ENCODE measurements at regions not wholly inside any gene's neighbourhood (a gene's known extent, or its start where the extent isn't known, plus 50 kb on each side); places are given as distances from the start of the nearest gene placed in this dataset.

DNA sequence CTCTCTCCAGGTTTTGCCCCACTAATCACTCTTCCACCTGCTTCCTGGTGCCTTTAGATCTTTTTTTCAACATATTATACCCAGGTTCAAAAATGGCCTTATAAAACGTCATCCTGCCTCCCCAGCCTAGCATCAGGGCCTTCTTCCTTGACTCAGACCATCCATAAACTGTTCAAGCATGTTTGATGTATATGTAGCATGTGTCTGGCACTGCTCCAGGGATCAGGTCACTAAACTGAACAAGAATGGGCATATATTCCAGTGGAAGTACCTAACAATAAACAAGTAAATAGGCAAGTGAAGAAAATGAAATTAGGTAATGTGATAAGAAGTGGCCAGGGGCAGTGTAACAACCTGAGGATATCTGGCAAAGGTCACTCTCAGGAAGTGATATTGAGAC is 141.2 kb downstream of the TRIB2 start:
- Histone ChIP-seq H2AFZ (ENCODE audit: insufficient read depth, low read depth, low read length, poor library complexity, severe bottlenecking) (no peak overlapping the region), H3K27ac (ENCODE audit: low read length in 2 of 2) (no peak overlapping the region), H3K27me3 (replicated peaks in 1 of 4; ENCODE audit: control extremely low read depth in 1 of 4, control insufficient read depth in 3 of 4, insufficient read depth in 4 of 4, low read length in 3 of 4) (no peaks in the 10 kb centered on the region), H3K4me3 (ENCODE audit: control extremely low read depth in 1 of 5, extremely low read depth in 1 of 5, insufficient read depth in 1 of 5, low read depth in 2 of 5, low read length in 4 of 5) (no peak overlapping the region), H3K9me3 (ENCODE audit: control extremely low read depth in 1 of 3, control insufficient read depth in 2 of 3, insufficient read depth in 1 of 3, low read length in 2 of 3) (peaks cover 0 to 3% (median 1%) of the 10 kb centered on the region in 3 donors), H3K4me2 (replicated peaks; ENCODE audit: low read depth, low read length, poor library complexity, severe bottlenecking) (no peak overlapping the region), H3K4me1 (ENCODE audit: control insufficient read depth in 2 of 2, insufficient read depth in 2 of 2, low read length in 2 of 2) (peaks cover 16 to 20% of the 10 kb centered on the region in 2 donors), H3K79me2 (ENCODE audit: control insufficient read depth, insufficient read depth, low read length) (no peaks in the 10 kb centered on the region), H3K9ac (ENCODE audit: low read length) (no peak overlapping the region), H4K20me1 (ENCODE audit: control insufficient read depth, insufficient read depth, low read length, poor library complexity, severe bottlenecking) (no peaks in the 10 kb centered on the region), H3K36me3 (replicated peaks in 1 of 2; ENCODE audit: control extremely low read depth in 1 of 2, control insufficient read depth in 1 of 2, extremely low read depth in 1 of 2, insufficient read depth in 2 of 2, low read length in 1 of 2) (no peaks in the 10 kb centered on the region)
- Mint-ChIP-seq H3K9me3 (ENCODE audit: insufficient read depth) (no peaks in the 10 kb centered on the region), H3K27me3 (no peaks in the 10 kb centered on the region), H3K4me3 (no peak overlapping the region), H3K27ac (no peak overlapping the region), H3K4me1 (peaks cover 16% of the 10 kb centered on the region)
- TF ChIP-seq EZH2 (IDR thresholded peaks at IDR 0.05; ENCODE audit: borderline replicate concordance, insufficient read depth, low read depth, low read length, poor library complexity, severe bottlenecking), result no peak
- TF ChIP-seq, protein P1, sequence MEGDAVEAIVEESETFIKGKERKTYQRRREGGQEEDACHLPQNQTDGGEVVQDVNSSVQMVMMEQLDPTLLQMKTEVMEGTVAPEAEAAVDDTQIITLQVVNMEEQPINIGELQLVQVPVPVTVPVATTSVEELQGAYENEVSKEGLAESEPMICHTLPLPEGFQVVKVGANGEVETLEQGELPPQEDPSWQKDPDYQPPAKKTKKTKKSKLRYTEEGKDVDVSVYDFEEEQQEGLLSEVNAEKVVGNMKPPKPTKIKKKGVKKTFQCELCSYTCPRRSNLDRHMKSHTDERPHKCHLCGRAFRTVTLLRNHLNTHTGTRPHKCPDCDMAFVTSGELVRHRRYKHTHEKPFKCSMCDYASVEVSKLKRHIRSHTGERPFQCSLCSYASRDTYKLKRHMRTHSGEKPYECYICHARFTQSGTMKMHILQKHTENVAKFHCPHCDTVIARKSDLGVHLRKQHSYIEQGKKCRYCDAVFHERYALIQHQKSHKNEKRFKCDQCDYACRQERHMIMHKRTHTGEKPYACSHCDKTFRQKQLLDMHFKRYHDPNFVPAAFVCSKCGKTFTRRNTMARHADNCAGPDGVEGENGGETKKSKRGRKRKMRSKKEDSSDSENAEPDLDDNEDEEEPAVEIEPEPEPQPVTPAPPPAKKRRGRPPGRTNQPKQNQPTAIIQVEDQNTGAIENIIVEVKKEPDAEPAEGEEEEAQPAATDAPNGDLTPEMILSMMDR (IDR thresholded peaks at IDR 0.05), result no peak
- CTCF ChIA-PET, result no interaction called here
- no peak for ATAC-seq (ENCODE audit: low read depth)
- intact Hi-C loops (cut with micrococcal nuclease), result no loop called here
- DNase-seq, result no peak
- POLR2A ChIA-PET, result no interaction called here
- WGBS (ENCODE audit: insufficient coverage), result no CpG with 5 or more reads among the region's 1 CpG

DNA sequence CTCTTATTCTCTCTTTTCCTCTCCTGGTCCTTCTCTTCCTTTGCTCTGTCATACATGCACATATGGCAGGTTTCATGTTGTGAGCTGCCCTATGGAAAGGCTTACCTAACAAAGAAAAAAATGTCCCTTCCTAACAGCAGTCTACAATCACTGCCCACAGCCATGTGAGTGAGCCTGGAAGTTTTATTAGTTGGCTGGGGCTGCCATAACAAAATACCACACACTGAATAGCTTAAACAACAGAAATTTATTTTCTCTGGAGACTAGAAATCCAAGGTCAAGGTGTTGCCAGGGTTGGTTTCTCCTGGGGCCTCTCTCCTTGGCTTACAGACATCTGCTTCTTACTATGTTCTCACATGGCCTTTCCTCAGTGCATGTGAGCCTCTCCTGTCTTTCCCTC is 142.1 kb downstream of the TRIB2 start:
- H3K27me3 ChIP-seq (replicated peaks in 1 of 4; ENCODE audit: control extremely low read depth in 1 of 4, control insufficient read depth in 3 of 4, insufficient read depth in 4 of 4, low read length in 3 of 4), result no peaks in the 10 kb centered on the region
- ATAC-seq (ENCODE audit: low read depth) (no peak), DNase-seq (no peak)
- Mint-ChIP-seq H3K9me3 (ENCODE audit: insufficient read depth) (peaks cover 3% of the 10 kb centered on the region), H3K27me3 (no peaks in the 10 kb centered on the region), H3K27ac (no peak overlapping the region), H3K4me1 (peaks cover 16% of the 10 kb centered on the region), H3K4me3 (no peak overlapping the region)
- H4K20me1 ChIP-seq (ENCODE audit: control insufficient read depth, insufficient read depth, low read length, poor library complexity, severe bottlenecking), result no peaks in the 10 kb centered on the region
- H3K4me1 ChIP-seq (ENCODE audit: control insufficient read depth in 2 of 2, insufficient read depth in 2 of 2, low read length in 2 of 2), result peaks cover 16 to 20% of the 10 kb centered on the region in 2 donors
- intact Hi-C loops (cut with micrococcal nuclease), result no loop called here
- no peak overlapping the region for H3K4me2 ChIP-seq (replicated peaks; ENCODE audit: low read depth, low read length, poor library complexity, severe bottlenecking)
- peaks cover 0 to 6% (median 1%) of the 10 kb centered on the region in 3 donors for H3K9me3 ChIP-seq (ENCODE audit: control extremely low read depth in 1 of 3, control insufficient read depth in 2 of 3, insufficient read depth in 1 of 3, low read length in 2 of 3)
- no peaks in the 10 kb centered on the region for H3K79me2 ChIP-seq (ENCODE audit: control insufficient read depth, insufficient read depth, low read length)
- H3K36me3 ChIP-seq (replicated peaks in 1 of 2; ENCODE audit: control extremely low read depth in 1 of 2, control insufficient read depth in 1 of 2, extremely low read depth in 1 of 2, insufficient read depth in 2 of 2, low read length in 1 of 2), result no peaks in the 10 kb centered on the region
- no peak overlapping the region for H2AFZ ChIP-seq (ENCODE audit: insufficient read depth, low read depth, low read length, poor library complexity, severe bottlenecking)
- no peak overlapping the region for H3K4me3 ChIP-seq (ENCODE audit: control extremely low read depth in 1 of 5, extremely low read depth in 1 of 5, insufficient read depth in 1 of 5, low read depth in 2 of 5, low read length in 4 of 5)
- no peak overlapping the region for H3K9ac ChIP-seq (ENCODE audit: low read length)
- CTCF ChIA-PET, result no interaction called here
- TF ChIP-seq, protein P1 (IDR thresholded peaks at IDR 0.05), result no peak
- TF ChIP-seq EZH2 (IDR thresholded peaks at IDR 0.05; ENCODE audit: borderline replicate concordance, insufficient read depth, low read depth, low read length, poor library complexity, severe bottlenecking), result no peak
- no peak overlapping the region for H3K27ac ChIP-seq (ENCODE audit: low read length in 2 of 2)
- POLR2A ChIA-PET, result no interaction called here

Measured in B cell (primary cell).